ENCODE measurements at regions not wholly inside any gene's neighbourhood (a gene's known extent, or its start where the extent isn't known, plus 50 kb on each side); places are given as distances from the start of the nearest gene placed in this dataset.
A peak's percentile ranks its signal among the peaks of the same experiment; 100 is the strongest.

DNA sequence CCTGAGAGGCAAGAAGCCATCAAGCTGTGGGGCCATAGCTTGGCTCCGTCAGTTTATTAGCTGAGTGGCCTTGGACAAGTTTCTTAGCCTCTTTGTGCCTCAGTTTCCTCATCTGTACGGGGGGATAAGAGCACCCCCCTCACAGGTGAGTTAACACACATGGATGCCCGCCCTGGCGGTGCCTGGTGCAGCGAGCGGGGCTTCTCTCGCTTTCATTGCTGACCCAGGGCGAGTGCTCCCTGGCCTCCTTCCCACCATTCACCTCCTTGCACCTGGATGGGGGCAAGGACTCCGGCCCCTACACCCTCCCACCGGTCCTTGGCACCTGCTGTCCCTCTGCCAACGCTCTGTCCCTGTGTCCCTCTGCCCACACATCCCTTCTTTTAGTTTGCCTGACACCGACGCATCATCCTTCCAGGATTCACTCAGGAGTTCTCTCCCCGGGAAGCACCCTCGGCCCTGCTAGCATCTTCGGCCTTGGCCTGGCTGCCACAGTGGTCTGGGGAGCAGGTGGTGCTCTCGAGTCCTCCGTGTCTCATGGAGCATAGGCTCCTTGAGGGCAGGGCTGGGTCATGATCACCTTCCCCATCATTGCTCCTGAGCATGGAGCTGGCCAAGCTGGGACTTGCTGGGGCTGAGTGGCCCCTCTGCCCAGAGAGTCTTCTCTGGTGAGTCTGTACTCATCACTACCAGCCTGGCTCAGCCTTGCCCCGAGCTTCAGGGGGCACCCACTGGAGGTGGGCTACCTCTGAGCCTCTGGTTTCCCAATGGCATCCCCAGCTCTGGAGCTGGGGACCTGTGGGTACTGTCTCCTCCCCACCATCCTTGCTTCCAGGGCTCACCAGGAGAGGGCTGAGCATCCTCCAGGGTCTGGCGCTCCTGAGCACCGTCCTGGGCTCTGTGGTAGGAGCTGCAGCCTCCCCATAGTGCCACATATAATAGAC, 53.8 kb upstream of the SORCS2 start:
- H3K4me1 ChIP-seq, result peaks cover 20% of the 10 kb centered on the region
- H3K9me3 ChIP-seq, result no peaks in the 10 kb centered on the region
- no peak overlapping the region for H3K4me3 ChIP-seq
- no peaks in the 10 kb centered on the region for H3K36me3 ChIP-seq
- H3K27me3 ChIP-seq, result no peaks in the 10 kb centered on the region
- intact Hi-C loops (cut with DNase I), result no loop called here
- H3K27ac ChIP-seq, result no peak overlapping the region
- no peak for DNase-seq (ENCODE audit: extremely low spot score in 2 of 2)
- TF ChIP-seq POLR2A (IDR thresholded peaks at IDR 0.05) (no peak), POLR2AphosphoS5 (IDR thresholded peaks at IDR 0.05; ENCODE audit: insufficient read depth in 1 of 2, low read depth in 1 of 2) (no peak)
- TF ChIP-seq, protein P1, sequence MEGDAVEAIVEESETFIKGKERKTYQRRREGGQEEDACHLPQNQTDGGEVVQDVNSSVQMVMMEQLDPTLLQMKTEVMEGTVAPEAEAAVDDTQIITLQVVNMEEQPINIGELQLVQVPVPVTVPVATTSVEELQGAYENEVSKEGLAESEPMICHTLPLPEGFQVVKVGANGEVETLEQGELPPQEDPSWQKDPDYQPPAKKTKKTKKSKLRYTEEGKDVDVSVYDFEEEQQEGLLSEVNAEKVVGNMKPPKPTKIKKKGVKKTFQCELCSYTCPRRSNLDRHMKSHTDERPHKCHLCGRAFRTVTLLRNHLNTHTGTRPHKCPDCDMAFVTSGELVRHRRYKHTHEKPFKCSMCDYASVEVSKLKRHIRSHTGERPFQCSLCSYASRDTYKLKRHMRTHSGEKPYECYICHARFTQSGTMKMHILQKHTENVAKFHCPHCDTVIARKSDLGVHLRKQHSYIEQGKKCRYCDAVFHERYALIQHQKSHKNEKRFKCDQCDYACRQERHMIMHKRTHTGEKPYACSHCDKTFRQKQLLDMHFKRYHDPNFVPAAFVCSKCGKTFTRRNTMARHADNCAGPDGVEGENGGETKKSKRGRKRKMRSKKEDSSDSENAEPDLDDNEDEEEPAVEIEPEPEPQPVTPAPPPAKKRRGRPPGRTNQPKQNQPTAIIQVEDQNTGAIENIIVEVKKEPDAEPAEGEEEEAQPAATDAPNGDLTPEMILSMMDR (IDR thresholded peaks at IDR 0.05), result no peak

DNA sequence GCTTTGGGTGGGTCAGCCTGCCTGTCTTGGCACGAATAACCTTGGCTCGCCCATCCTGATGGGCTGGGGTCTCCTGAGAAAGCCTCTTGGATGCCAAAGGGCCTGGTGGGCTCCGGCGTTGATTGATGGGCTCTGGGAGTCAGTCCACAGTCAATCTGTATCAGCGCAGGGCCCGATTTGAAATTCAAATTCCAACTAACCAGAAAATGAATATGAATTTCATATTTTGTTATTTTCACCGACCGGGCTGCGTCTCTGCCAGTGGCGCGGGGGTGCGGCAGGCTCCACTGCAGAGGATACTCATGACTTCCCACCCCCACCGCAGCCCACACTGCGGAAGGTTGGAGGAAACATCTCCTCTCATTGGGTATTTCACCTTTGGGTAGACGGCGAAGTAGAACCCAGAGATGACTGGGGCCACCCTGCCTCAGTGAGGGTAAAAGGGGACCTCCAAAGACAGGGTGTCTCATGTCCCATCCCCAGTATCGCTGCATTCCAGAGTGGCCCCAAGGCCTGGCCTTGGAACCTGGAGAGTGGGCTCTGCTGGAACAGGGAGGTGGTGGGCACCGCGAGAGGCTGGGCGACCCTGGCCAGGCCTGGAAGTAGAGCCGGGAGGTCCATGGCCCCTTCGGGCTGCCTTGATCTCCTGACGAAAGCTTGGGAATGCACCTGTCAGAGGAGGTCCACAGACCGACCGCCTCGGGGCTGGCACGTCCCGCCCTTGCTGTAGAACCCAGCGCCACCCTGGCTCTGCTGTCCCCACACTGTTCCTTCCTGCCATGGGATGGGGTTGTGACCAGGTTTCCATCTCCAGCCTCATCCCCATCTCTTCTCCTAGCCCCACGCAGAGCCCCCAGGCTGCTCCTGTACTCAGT, 54.8 kb upstream of the SORCS2 start:
- Histone ChIP-seq H3K9me3 (peaks cover 3% of the 10 kb centered on the region), H3K27me3 (no peaks in the 10 kb centered on the region)
- intact Hi-C loops (cut with DNase I), result no loop called here

GRCh38 chr4:7136351-7136750, 56.0 kb upstream of the SORCS2 start:
- Histone ChIP-seq H3K4me3 (no peak overlapping the region), H3K27ac (no peak overlapping the region), H3K36me3 (no peaks in the 10 kb centered on the region), H3K9me3 (peaks cover 3% of the 10 kb centered on the region), H3K27me3 (no peaks in the 10 kb centered on the region), H3K4me1 (peaks cover 20% of the 10 kb centered on the region)
- intact Hi-C loops (cut with DNase I), result no loop called here
- TF ChIP-seq POLR2A (IDR thresholded peaks at IDR 0.05) (no peak), POLR2AphosphoS5 (IDR thresholded peaks at IDR 0.05; ENCODE audit: insufficient read depth in 1 of 2, low read depth in 1 of 2) (no peak)
- TF ChIP-seq, protein P1 (IDR thresholded peaks at IDR 0.05), result no peak
- no peak for DNase-seq (ENCODE audit: extremely low spot score in 2 of 2)

More for the DNA sequence above, 54.8 kb upstream of the SORCS2 start:
- Histone ChIP-seq H3K27ac (no peak overlapping the region), H3K4me3 (no peak overlapping the region), H3K36me3 (no peaks in the 10 kb centered on the region), H3K4me1 (peaks cover 20% of the 10 kb centered on the region)
- TF ChIP-seq, protein P1 (IDR thresholded peaks at IDR 0.05), result no peak
- TF ChIP-seq POLR2A (IDR thresholded peaks at IDR 0.05) (no peak), POLR2AphosphoS5 (IDR thresholded peaks at IDR 0.05; ENCODE audit: insufficient read depth in 1 of 2, low read depth in 1 of 2) (no peak)
- DNase-seq (ENCODE audit: extremely low spot score in 2 of 2), result no peak

GRCh38 chr4:7135389-7135746, 57.0 kb upstream of the SORCS2 start:
- TF ChIP-seq, protein P1 (IDR thresholded peaks at IDR 0.05), result no peak
- TF ChIP-seq POLR2AphosphoS5 (IDR thresholded peaks at IDR 0.05; ENCODE audit: insufficient read depth in 1 of 2, low read depth in 1 of 2) (no peak), POLR2A (IDR thresholded peaks at IDR 0.05) (no peak)
- peaks cover 20% of the 10 kb centered on the region for H3K4me1 ChIP-seq
- H3K36me3 ChIP-seq, result no peaks in the 10 kb centered on the region
- peaks cover 3% of the 10 kb centered on the region for H3K9me3 ChIP-seq
- DNase-seq (ENCODE audit: extremely low spot score in 2 of 2), result no peak
- H3K27me3 ChIP-seq, result no peaks in the 10 kb centered on the region
- H3K4me3 ChIP-seq, result no peak overlapping the region
- intact Hi-C loops (cut with DNase I), result no loop called here
- peak overlapping the region; percentile 62 for H3K27ac ChIP-seq

All from vagina (tissue), 2 donors.